GM12891 (cell line): ENCODE measurements at regions not wholly inside any gene's neighbourhood (a gene's known extent, or its start where the extent isn't known, plus 50 kb on each side); places are given as distances from the start of the nearest gene placed in this dataset.

Experiments
- DNase-seq: peaks from one replicate; pipeline ENCODE4 v3.0.0; 2011; ENCODE audit warnings: low spot score; ENCODE audit not compliant: insufficient read length
- FAIRE-seq: peaks from 2 replicates; lab custom pipeline; 2011; peaks lifted over from hg19 to GRCh38; lab: Jason Lieb, UNC
- PAX5 ChIP-seq: IDR thresholded peaks from 2 replicates; pipeline ENCODE4 v1.6.1; 2011; ENCODE audit warnings: low read length, moderate library complexity, mild to moderate bottlenecking; ENCODE audit not compliant: insufficient read depth, severe bottlenecking
- POLR2A ChIP-seq: IDR thresholded peaks from 2 replicates; pipeline ENCODE4 v1.6.1; 2011; ENCODE audit warnings: low read depth, low read length, control low read depth
- POLR2AphosphoS5 ChIP-seq: IDR thresholded peaks from 2 replicates; pipeline ENCODE4 v1.6.1; 2011; ENCODE audit warnings: low read depth, low read length, control low read depth
- POU2F2 ChIP-seq: IDR thresholded peaks from 2 replicates; pipeline ENCODE4 v1.6.1; 2011; ENCODE audit warnings: low read depth, mild to moderate bottlenecking, control low read depth, low read length, moderate library complexity
- SPI1 ChIP-seq: IDR thresholded peaks from 2 replicates; pipeline ENCODE4 v1.6.1; 2011; ENCODE audit warnings: low read depth, low read length, control low read depth
- TAF1 ChIP-seq: IDR thresholded peaks from 2 replicates; pipeline ENCODE4 v1.6.1; 2011; ENCODE audit warnings: low read depth, low read length, control low read depth

DNA sequence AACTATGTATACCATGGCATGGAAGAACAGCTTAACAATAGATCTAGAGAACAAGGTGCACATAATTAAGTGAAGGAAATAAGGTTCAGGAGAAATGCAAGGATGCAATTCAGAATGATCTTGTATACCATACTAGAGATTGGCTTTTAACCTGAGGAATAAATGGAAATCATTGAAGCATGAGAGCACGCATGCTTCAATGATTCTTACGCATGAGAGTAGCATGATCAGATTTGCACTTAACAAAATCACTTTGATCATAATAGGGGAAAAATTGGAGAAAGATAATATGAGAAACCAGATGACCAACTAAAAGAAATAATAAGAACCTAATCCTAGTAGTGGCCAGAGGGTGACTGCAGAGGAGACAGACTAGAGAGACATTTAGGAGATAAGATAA is 133.3 kb upstream of the FSCB start:
- FAIRE-seq (no peak), DNase-seq (no peak)
- TF ChIP-seq PAX5 (no peak), POLR2AphosphoS5 (no peak), POU2F2 (no peak), TAF1 (no peak)

DNA sequence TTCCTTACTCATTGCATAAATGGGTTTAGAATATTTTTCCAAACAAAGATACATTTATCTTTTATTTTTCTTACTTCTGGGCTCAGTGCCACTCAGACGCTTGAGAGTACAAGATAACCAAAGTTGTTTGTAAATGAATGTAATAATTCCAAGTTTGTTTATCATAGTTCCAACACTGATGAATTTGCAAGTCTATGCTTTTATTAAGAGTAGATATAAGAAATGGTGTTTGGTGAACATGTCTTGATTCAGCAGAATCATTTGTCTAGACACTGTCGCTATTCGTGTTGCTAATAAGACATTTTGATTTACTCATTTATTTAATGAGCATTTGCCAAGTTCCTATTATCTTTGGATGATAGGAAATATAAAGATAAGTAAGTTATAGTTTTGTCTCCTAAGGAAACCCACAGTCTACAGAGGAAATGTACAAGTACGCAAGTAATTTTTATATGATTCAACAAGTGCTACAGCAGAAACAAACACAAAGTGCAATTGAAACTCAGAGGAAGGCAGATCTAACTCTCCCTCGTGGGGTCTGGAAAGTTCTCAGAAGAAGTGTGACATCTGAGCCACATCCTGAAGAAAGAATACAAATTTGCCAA is 132.8 kb upstream of the FSCB start:
- TF ChIP-seq PAX5, result no peak
- no peak for TF ChIP-seq POU2F2
- no peak for TF ChIP-seq SPI1
- no peak for TF ChIP-seq POLR2A
- no peak for TF ChIP-seq TAF1
- no peak for TF ChIP-seq POLR2AphosphoS5
- no peak for FAIRE-seq
- no peak for DNase-seq

DNA sequence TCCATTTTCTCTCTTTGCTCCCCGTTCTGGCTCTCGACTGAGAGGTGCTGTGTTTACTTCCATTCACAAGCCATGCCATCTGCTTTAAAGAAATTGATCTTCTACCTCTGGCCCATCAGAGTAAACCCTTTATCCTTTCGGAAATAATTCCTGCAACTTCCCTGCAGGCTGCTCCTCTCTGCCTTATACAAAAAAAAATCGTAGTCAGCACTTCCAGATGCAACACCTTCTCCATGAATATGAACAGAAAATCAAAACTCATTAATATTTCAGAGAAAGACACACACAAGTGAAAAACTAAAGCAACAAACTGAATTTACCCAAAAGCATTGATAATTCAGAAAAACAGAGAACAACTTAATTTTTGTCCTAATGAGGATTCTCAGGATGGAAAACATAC is 127.6 kb upstream of the FSCB start:
- TF ChIP-seq POLR2A (no peak), POLR2AphosphoS5 (no peak), SPI1 (no peak), PAX5 (no peak), TAF1 (no peak), POU2F2 (no peak)
- DNase-seq (no peak), FAIRE-seq (no peak)

DNA sequence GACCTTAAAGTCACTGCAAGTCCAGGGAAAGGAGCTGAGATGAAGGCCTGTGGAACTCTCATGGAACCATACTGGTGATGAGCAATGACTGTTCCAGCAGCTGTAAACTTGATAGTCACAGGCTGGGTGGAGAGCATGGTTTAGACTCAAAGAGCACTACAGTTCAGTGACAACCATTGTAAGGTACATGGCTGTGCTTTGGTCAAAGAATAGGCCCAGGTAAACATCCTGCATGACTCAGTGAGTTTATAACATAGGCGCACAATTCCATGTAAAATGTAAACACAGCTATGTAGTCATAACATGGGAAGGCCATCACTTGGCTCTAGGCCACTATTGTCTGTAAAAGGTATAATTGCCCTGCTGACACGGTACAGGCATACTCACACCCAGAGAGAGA is 119.3 kb upstream of the FSCB start:
- FAIRE-seq (no peak), DNase-seq (no peak)
- TF ChIP-seq TAF1 (no peak), POU2F2 (no peak), SPI1 (no peak), POLR2A (no peak), POLR2AphosphoS5 (no peak), PAX5 (no peak)

DNA sequence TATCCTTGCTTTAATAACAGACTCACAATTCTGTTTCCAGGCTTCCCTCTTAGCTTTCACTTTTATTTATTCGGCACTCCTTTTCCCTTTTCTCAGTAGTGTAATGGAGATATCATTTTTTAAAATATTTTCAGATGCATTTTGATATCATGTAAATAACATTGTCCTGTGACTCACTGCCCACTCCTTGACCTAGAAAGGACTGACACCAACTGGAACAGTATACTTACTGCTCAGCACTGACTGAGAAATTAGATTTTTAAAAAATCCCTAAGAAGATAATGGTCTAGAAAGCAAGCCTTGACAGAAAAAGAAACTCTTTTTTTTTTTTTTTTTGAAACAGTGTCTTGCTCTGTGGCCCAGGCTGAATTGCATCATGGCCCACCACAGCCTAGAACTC is 118.0 kb upstream of the FSCB start:
- DNase-seq (no peak), FAIRE-seq (no peak)
- TF ChIP-seq POLR2A, result no peak
- no peak for TF ChIP-seq POLR2AphosphoS5
- no peak for TF ChIP-seq PAX5
- no peak for TF ChIP-seq SPI1
- TF ChIP-seq POU2F2, result no peak
- TF ChIP-seq TAF1, result no peak

DNA sequence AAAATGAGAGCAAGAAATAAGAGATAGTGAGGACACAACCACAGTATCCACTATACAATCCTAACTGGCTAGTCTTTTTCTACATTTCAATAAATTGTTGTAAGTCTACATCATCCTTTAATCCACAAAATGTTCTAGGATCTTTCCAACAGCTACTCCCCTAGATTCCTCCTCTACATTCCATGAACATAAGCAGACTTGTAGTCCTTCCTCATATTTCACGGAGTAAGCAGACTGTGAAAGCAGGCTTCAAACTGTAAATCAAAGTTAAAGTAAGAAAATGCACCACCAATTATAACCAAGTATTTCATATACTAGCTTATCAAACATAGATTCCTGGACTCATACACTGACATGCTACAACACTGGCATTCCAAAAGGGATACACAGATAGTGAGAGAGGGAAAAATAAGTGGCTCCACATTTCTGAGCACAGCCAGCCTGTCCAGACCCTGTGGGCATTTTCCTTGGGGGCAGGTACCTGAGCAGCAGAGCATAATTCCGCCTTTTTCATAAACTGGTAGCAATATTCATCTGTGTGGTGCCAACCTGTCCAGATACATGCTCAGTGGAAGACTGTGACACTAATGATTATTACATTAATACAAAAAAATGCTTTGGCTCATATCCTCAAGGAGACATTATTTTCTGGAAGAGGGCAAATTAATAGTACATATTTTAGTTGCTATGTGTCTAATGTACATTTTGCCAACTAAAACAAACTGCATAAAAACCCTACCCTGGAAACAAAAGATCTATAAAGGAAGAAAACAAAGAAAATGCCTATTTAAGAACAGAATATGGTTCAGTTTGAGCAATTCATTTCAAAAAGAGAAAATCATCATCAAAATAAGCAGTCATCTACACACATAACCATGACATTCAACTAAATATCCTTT is 113.3 kb upstream of the FSCB start:
- TF ChIP-seq SPI1, result no peak
- TF ChIP-seq POLR2A, result no peak
- TF ChIP-seq POU2F2, result no peak
- no peak for TF ChIP-seq PAX5
- no peak for TF ChIP-seq POLR2AphosphoS5
- TF ChIP-seq TAF1, result no peak
- no peak for FAIRE-seq
- DNase-seq, result no peak

DNA sequence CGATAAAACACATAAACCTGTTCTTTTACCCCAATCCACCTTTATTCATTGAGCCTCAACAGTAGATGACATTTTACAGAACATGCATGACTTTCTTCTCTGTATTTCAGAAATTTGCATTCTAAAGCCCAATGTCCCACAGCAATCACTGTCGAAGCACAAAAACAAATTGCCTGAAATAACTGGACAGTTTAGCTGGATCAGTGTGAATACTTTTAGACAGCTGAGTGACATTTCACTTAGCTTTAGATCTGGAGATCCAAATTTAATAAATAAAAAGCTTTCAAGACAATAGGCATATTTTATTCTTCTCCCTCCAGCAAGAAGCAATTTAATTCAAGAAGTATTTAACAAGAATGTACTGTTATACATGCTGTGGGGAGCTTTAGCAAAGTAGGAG is 109.1 kb upstream of the FSCB start:
- FAIRE-seq (no peak), DNase-seq (no peak)
- TF ChIP-seq TAF1, result no peak

DNA sequence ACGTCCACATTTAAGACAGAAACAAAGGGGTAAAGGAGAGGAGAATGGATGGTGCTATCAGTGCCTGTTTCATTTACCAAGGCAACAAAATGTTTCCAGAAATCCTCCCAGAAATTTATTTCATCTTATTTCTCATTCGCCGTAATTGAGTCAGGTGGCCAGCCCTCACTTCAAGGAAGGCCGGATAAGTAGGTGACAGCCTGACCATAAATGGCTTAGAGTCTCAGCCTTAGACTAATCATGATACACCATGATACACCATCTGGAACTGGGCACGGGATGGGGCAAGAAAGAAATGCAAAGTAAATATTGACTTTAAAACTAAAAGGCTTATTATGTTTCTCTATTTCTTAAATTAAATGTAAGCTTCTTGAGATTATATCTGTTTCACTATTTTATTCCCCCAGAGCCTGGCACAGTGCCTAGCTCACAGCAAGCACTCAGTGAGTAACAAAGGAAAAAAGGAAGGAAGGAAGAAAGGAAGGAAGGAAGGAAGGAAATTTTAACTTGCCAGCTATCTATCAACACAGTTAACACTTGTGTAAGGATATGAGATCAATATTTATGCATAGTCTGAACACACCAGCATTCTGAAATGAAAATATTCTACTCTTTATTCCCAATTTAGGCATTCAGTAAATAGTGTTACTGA is 106.1 kb upstream of the FSCB start:
- DNase-seq (no peak), FAIRE-seq (no peak)
- no peak for TF ChIP-seq POLR2A
- TF ChIP-seq TAF1, result no peak
- no peak for TF ChIP-seq PAX5
- no peak for TF ChIP-seq SPI1
- no peak for TF ChIP-seq POLR2AphosphoS5
- no peak for TF ChIP-seq POU2F2

DNA sequence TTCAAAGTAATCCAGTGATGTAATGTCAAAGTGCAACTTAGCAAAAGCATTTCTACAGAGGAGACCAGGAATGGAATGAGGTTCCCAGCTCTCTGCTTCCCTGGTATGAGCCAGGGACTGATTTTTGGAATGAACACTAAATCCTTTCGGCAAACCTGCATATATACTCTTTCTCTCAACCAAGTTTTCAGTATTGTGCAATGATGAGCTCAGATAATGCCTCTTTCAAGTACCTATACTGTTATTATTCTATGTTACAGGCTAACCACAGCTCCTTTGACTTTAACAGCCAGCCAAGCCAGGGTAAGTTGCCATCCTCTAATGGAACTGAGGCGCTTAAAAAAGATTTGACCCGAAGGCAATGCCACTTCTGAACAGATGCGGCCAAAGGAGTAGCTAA is 104.9 kb upstream of the FSCB start:
- TF ChIP-seq SPI1, result no peak
- FAIRE-seq, result no peak
- no peak for DNase-seq

DNA sequence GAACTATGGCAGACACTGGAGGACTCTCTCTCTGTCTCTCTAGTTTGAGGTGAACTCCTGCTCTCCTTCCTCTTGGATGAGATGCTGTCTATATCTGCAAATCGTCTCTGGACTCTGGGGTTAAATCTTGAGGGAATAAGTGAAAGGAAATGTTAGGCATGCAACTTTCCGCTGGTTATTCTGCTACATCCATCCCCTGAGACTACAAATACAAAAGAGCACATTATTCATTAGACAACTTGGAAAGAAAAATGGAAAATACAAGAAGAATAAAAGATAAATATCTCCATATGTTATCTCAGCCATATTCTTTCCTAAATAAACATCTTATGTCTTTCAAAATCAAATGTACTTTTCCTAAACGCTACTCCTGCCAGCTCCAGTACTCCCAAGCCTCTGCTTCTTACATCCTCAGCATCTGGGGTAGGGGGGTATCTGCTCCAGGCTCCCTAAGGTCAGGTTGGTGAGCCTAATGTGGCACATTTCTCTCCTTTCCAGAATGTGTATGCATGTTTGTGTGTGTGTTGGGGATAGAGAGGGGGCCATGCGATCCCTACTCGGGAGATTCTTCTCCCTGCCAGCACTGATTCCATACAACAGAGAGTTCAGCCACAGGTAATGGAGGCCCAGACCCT is 102.9 kb upstream of the FSCB start:
- TF ChIP-seq POLR2A, result no peak
- TF ChIP-seq SPI1, result no peak
- no peak for TF ChIP-seq POU2F2
- no peak for TF ChIP-seq TAF1
- TF ChIP-seq PAX5, result no peak
- DNase-seq, result no peak
- no peak for FAIRE-seq
